ENCODE measurements at regions not wholly inside any gene's neighbourhood (a gene's known extent, or its start where the extent isn't known, plus 50 kb on each side); places are given as distances from the start of the nearest gene placed in this dataset.

DNA sequence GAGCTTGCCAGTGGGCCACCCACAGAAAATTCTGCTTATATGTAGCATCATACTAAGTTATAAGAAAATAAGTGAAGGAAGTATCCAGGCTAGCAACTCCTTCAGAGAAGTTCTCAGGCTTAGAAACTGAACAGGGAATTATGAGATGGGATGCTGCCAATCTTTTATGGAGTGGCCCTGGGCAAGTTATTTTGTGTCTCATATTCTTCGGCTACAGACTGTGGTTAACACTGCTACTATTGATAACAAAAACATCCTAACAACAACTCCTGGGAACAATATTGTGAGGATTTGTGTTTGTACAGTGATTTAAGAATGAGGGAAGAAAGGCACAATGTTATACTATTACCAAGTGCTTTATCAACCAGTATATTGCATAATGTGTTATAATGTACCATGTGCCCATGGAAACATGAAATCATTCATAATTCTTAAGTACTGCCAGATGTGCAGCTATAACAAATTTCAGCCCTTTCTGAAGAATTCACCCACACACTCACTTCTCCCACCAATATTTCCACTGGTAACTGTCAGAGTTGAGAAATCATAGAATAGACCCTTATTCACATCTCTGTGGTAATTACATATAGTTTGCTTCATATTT lies 113.3 kb upstream of the SOX5 start:
- Mint-ChIP-seq H3K27ac (no peak overlapping the region), H3K4me3 (no peak overlapping the region), H3K36me3 (no peaks in the 10 kb centered on the region), H3K27me3 (ENCODE audit: low read depth in 2 of 2) (no peaks in the 10 kb centered on the region), H3K4me1 (no peaks in the 10 kb centered on the region), H3K9me3 (no peaks in the 10 kb centered on the region)
- Histone ChIP-seq H3K36me3 (ENCODE audit: control insufficient read depth, insufficient read depth, low read length) (no peaks in the 10 kb centered on the region), H3K27me3 (ENCODE audit: control insufficient read depth, insufficient read depth, low read length) (no peaks in the 10 kb centered on the region), H3K4me1 (ENCODE audit: control insufficient read depth, insufficient read depth, low read length) (no peaks in the 10 kb centered on the region), H3K27ac (ENCODE audit: low read length) (no peak overlapping the region), H3K9me3 (ENCODE audit: control insufficient read depth, insufficient read depth, low read length) (no peaks in the 10 kb centered on the region), H3K4me3 (ENCODE audit: low read length) (no peak overlapping the region)
- TF ChIP-seq, protein P1, sequence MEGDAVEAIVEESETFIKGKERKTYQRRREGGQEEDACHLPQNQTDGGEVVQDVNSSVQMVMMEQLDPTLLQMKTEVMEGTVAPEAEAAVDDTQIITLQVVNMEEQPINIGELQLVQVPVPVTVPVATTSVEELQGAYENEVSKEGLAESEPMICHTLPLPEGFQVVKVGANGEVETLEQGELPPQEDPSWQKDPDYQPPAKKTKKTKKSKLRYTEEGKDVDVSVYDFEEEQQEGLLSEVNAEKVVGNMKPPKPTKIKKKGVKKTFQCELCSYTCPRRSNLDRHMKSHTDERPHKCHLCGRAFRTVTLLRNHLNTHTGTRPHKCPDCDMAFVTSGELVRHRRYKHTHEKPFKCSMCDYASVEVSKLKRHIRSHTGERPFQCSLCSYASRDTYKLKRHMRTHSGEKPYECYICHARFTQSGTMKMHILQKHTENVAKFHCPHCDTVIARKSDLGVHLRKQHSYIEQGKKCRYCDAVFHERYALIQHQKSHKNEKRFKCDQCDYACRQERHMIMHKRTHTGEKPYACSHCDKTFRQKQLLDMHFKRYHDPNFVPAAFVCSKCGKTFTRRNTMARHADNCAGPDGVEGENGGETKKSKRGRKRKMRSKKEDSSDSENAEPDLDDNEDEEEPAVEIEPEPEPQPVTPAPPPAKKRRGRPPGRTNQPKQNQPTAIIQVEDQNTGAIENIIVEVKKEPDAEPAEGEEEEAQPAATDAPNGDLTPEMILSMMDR (IDR thresholded peaks at IDR 0.05) = no peak
- no peak for ATAC-seq
- intact Hi-C loops (cut with micrococcal nuclease) = no loop called here
- no peak for DNase-seq
- no CpG with 5 or more reads among the region's 1 CpG for whole genome bisulfite sequencing (ENCODE audit: insufficient coverage)

GRCh38 chr12:24060089-24060488 lies 110.6 kb upstream of the SOX5 start:
- no peaks in the 10 kb centered on the region for H3K36me3 Mint-ChIP-seq
- Histone ChIP-seq H3K27me3 (ENCODE audit: control insufficient read depth, insufficient read depth, low read length) (no peaks in the 10 kb centered on the region), H3K4me1 (ENCODE audit: control insufficient read depth, insufficient read depth, low read length) (no peaks in the 10 kb centered on the region), H3K36me3 (ENCODE audit: control insufficient read depth, insufficient read depth, low read length) (no peaks in the 10 kb centered on the region), H3K9me3 (ENCODE audit: control insufficient read depth, insufficient read depth, low read length) (no peaks in the 10 kb centered on the region), H3K27ac (ENCODE audit: low read length) (no peak overlapping the region), H3K4me3 (ENCODE audit: low read length) (no peak overlapping the region)
- intact Hi-C loops (cut with micrococcal nuclease) = no loop called here
- no peak for DNase-seq
- H3K4me1 Mint-ChIP-seq = no peaks in the 10 kb centered on the region
- 90% methylated on average over 1 of the region's 1 CpG for WGBS (ENCODE audit: insufficient coverage)
- no peaks in the 10 kb centered on the region for H3K9me3 Mint-ChIP-seq
- no peak overlapping the region for H3K4me3 Mint-ChIP-seq
- no peak for ATAC-seq
- no peak overlapping the region for H3K27ac Mint-ChIP-seq
- H3K27me3 Mint-ChIP-seq (ENCODE audit: low read depth in 2 of 2) = no peaks in the 10 kb centered on the region
- TF ChIP-seq, protein P1 (IDR thresholded peaks at IDR 0.05) = no peak

- Mint-ChIP-seq H3K4me3 (no peak overlapping the region), H3K27ac (no peak overlapping the region), H3K36me3 (no peaks in the 10 kb centered on the region), H3K9me3 (peaks cover 2 to 4% of the 10 kb centered on the region in 2 donors), H3K4me1 (no peaks in the 10 kb centered on the region), H3K27me3 (ENCODE audit: low read depth in 2 of 2) (no peaks in the 10 kb centered on the region)
- WGBS (ENCODE audit: insufficient coverage) = 77% methylated on average over 2 of the region's 4 CpGs
- ATAC-seq (no peak), DNase-seq (no peak)
- no peaks in the 10 kb centered on the region for H3K27me3 ChIP-seq (ENCODE audit: control insufficient read depth, insufficient read depth, low read length)
- TF ChIP-seq, protein P1 (IDR thresholded peaks at IDR 0.05) = no peak
- intact Hi-C loops (cut with micrococcal nuclease) = no loop called here
- H3K36me3 ChIP-seq (ENCODE audit: control insufficient read depth, insufficient read depth, low read length) = no peaks in the 10 kb centered on the region
- H3K27ac ChIP-seq (ENCODE audit: low read length) = no peak overlapping the region
- H3K4me1 ChIP-seq (ENCODE audit: control insufficient read depth, insufficient read depth, low read length) = no peaks in the 10 kb centered on the region
- H3K4me3 ChIP-seq (ENCODE audit: low read length) = no peak overlapping the region
- no peaks in the 10 kb centered on the region for H3K9me3 ChIP-seq (ENCODE audit: control insufficient read depth, insufficient read depth, low read length)
Observed at GRCh38 chr12:24057920-24058476, 108.5 kb upstream of the SOX5 start.

GRCh38 chr12:24055747-24056146 lies 106.3 kb upstream of the SOX5 start:
- no peak overlapping the region for H3K4me3 ChIP-seq (ENCODE audit: low read length)
- no peak overlapping the region for H3K27ac Mint-ChIP-seq
- peaks cover 4 to 9% of the 10 kb centered on the region in 2 donors for H3K9me3 Mint-ChIP-seq
- TF ChIP-seq, protein P1 (IDR thresholded peaks at IDR 0.05) = no peak
- ATAC-seq = no peak
- H3K27me3 Mint-ChIP-seq (ENCODE audit: low read depth in 2 of 2) = no peaks in the 10 kb centered on the region
- no peak for DNase-seq
- intact Hi-C loops (cut with micrococcal nuclease) = no loop called here
- H3K4me1 ChIP-seq (ENCODE audit: control insufficient read depth, insufficient read depth, low read length) = no peaks in the 10 kb centered on the region
- no peaks in the 10 kb centered on the region for H3K4me1 Mint-ChIP-seq
- H3K27ac ChIP-seq (ENCODE audit: low read length) = no peak overlapping the region
- no peak overlapping the region for H3K4me3 Mint-ChIP-seq
- no peaks in the 10 kb centered on the region for H3K36me3 ChIP-seq (ENCODE audit: control insufficient read depth, insufficient read depth, low read length)
- WGBS (ENCODE audit: insufficient coverage) = 88% methylated on average over 1 of the region's 1 CpG
- no peaks in the 10 kb centered on the region for H3K9me3 ChIP-seq (ENCODE audit: control insufficient read depth, insufficient read depth, low read length)
- H3K27me3 ChIP-seq (ENCODE audit: control insufficient read depth, insufficient read depth, low read length) = no peaks in the 10 kb centered on the region
- H3K36me3 Mint-ChIP-seq = no peaks in the 10 kb centered on the region
